DND-41 (cell line): ENCODE measurements at regions not wholly inside any gene's neighbourhood (a gene's known extent, or its start where the extent isn't known, plus 50 kb on each side); places are given as distances from the start of the nearest gene placed in this dataset.

Experiments used
- ATAC-seq: fragments of 200-7000 bp; cut with Tn5 transposase; 3 replicates; pipeline ENCODE4 v1.9.1; 2021; ENCODE audit warnings: low read depth; ENCODE audit not compliant: insufficient read depth
- DNase-seq: peaks from one replicate; pipeline ENCODE4 v3.0.0-alpha.2; 2020
- H2AFZ ChIP-seq: 2 replicates; pipeline ENCODE4 v1.6.0; 2012; ENCODE audit warnings: low read depth, low read length
- H3K27ac ChIP-seq: 2 replicates; pipeline ENCODE4 v1.5.1; 2012; ENCODE audit warnings: low read length, inconsistent platforms
- H3K27me3 ChIP-seq: fragments of 200-600 bp; sonication (generic); 2 replicates; pipeline ENCODE4 v1.6.0; 2012; ENCODE audit warnings: low read length, mild to moderate bottlenecking, inconsistent platforms; ENCODE audit not compliant: insufficient read depth, poor library complexity
- H3K36me3 ChIP-seq: 2 replicates; pipeline ENCODE4 v1.5.1; 2012; ENCODE audit warnings: low read length, inconsistent platforms; ENCODE audit not compliant: insufficient read depth
- H3K4me1 ChIP-seq: 2 replicates; pipeline ENCODE4 v1.5.1; 2012; ENCODE audit warnings: mild to moderate bottlenecking, low read length; ENCODE audit not compliant: insufficient read depth
- H3K4me2 ChIP-seq: 2 replicates; pipeline ENCODE4 v1.6.0; 2012; ENCODE audit warnings: mild to moderate bottlenecking, moderate library complexity, low read length, inconsistent platforms; ENCODE audit not compliant: insufficient read depth
- H3K4me3 ChIP-seq, 2 experiments: fragments of 200-600 bp in 1 of 2; shearing (Covaris generic) in 1 of 2; 2 replicates each; pipeline ENCODE4 v1.5.1; 2012 to 2016; ENCODE audit warnings: inconsistent platforms in 2 of 2, low read length in 2 of 2, mild to moderate bottlenecking in 2 of 2, low read depth in 1 of 2, moderate library complexity in 1 of 2
- H3K79me2 ChIP-seq: 2 replicates; pipeline ENCODE4 v1.6.0; 2012; ENCODE audit warnings: low read length, inconsistent platforms; ENCODE audit not compliant: insufficient read depth
- H3K9ac ChIP-seq: 2 replicates; pipeline ENCODE4 v1.6.0; 2012; ENCODE audit warnings: low read depth, mild to moderate bottlenecking, inconsistent platforms, low read length, moderate library complexity
- H3K9me3 ChIP-seq: 2 replicates; pipeline ENCODE4 v1.5.1; 2012; ENCODE audit warnings: low read length, moderate library complexity, mild to moderate bottlenecking, inconsistent platforms; ENCODE audit not compliant: insufficient read depth, severe bottlenecking
- H4K20me1 ChIP-seq: 2 replicates; pipeline ENCODE4 v1.6.0; 2012; ENCODE audit warnings: low read length; ENCODE audit not compliant: insufficient read depth
- CTCF ChIP-seq: IDR thresholded peaks from 2 replicates; pipeline ENCODE4 v1.5.1; 2012; ENCODE audit warnings: borderline replicate concordance, low read length, moderate library complexity, mild to moderate bottlenecking; ENCODE audit not compliant: poor library complexity, severe bottlenecking; ENCODE audit errors: extremely low read depth
- EZH2 ChIP-seq: IDR thresholded peaks from 3 replicates; pipeline ENCODE4 v1.6.1; 2012; ENCODE audit warnings: borderline replicate concordance, low read depth, mild to moderate bottlenecking, moderate library complexity, low read length, inconsistent platforms; ENCODE audit not compliant: severe bottlenecking

- Histone ChIP-seq H3K4me3 (no peak overlapping the region), H3K27me3 (peaks cover 3% of the 10 kb centered on the region), H3K4me1 (no peaks in the 10 kb centered on the region), H2AFZ (no peak overlapping the region), H3K9me3 (no peaks in the 10 kb centered on the region), H3K27ac (no peak overlapping the region), H3K9ac (no peak overlapping the region), H3K79me2 (no peaks in the 10 kb centered on the region), H4K20me1 (no peaks in the 10 kb centered on the region; the same call in 1 of the 2 replicates), H3K4me2 (no peak overlapping the region), H3K36me3 (no peaks in the 10 kb centered on the region)
- DNase-seq: no peak
- ATAC-seq: no peak
- no peak for TF ChIP-seq CTCF
- no peak for TF ChIP-seq EZH2
Observed at GRCh38 chr10:78865931-78866717, 202.6 kb upstream of the ZMIZ1 start.

- H3K4me1 ChIP-seq: no peaks in the 10 kb centered on the region
- no peak for TF ChIP-seq CTCF
- TF ChIP-seq EZH2: no peak
- no peak overlapping the region for H2AFZ ChIP-seq
- no peak overlapping the region for H3K4me3 ChIP-seq
- H3K36me3 ChIP-seq: no peaks in the 10 kb centered on the region
- no peaks in the 10 kb centered on the region; the same call in 1 of the 2 replicates for H4K20me1 ChIP-seq
- no peaks in the 10 kb centered on the region for H3K79me2 ChIP-seq
- H3K9ac ChIP-seq: no peak overlapping the region
- no peak overlapping the region for H3K4me2 ChIP-seq
- DNase-seq (no peak), ATAC-seq (no peak)
- peaks cover 4% of the 10 kb centered on the region for H3K27me3 ChIP-seq
- no peaks in the 10 kb centered on the region for H3K9me3 ChIP-seq
- no peak overlapping the region for H3K27ac ChIP-seq
Observed at GRCh38 chr10:78866731-78867554, 201.8 kb upstream of the ZMIZ1 start.

- no peak overlapping the region for H3K4me3 ChIP-seq
- TF ChIP-seq CTCF (no peak), EZH2 (no peak)
- H3K36me3 ChIP-seq: no peaks in the 10 kb centered on the region
- H2AFZ ChIP-seq: no peak overlapping the region
- no peaks in the 10 kb centered on the region for H3K79me2 ChIP-seq
- H3K4me1 ChIP-seq: no peaks in the 10 kb centered on the region
- H3K9me3 ChIP-seq: no peaks in the 10 kb centered on the region
- no peak for ATAC-seq
- H3K27me3 ChIP-seq: peaks cover 4% of the 10 kb centered on the region
- DNase-seq: no peak
- H3K4me2 ChIP-seq: no peak overlapping the region
- no peak overlapping the region for H3K27ac ChIP-seq
- no peak overlapping the region for H3K9ac ChIP-seq
- no peaks in the 10 kb centered on the region; the same call in 1 of the 2 replicates for H4K20me1 ChIP-seq
Observed at GRCh38 chr10:78867555-78867939, 201.2 kb upstream of the ZMIZ1 start.
